C4-2B (cell line): ENCODE measurements at regions not wholly inside any gene's neighbourhood (a gene's known extent, or its start where the extent isn't known, plus 50 kb on each side); places are given as distances from the start of the nearest gene placed in this dataset.

Experiments
- CTCF ChIP-seq: fragments of 450-650 bp; conservative IDR thresholded peaks from 2 replicates; pipeline ENCODE4 v1.5.1; 2017; ENCODE audit warnings: mild to moderate bottlenecking
- ZFX ChIP-seq: fragments of 450-650 bp; IDR thresholded peaks from 2 replicates; pipeline ENCODE4 v1.6.1; 2017

DNA sequence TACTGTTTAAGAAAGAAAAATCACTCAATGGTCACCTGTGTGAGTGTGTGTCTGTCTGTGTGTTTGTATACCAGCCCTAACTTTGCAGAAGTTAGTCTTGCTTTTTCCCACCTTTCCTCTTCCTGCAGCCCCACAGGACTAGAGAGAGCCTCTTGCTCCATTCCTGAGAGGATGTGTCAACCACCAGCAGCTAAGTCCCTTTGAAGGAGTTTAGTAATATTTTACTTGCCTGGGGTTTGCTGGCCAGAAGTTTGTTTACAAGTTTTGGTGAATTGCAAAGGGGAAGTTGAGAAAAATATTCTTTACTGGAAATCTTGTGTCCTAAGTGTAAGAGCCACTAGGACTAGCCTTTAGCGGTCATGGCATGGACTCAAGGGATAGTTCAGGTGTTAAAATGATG is 316.2 kb downstream of the BRINP1 start:
- TF ChIP-seq CTCF (no peak), ZFX (no peak)
